Astrocyte (in vitro differentiated cells and primary cell): ENCODE measurements at regions not wholly inside any gene's neighbourhood (a gene's known extent, or its start where the extent isn't known, plus 50 kb on each side); places are given as distances from the start of the nearest gene placed in this dataset.

Experiments used
- DNase-seq: peaks from one replicate; pipeline ENCODE4 v3.0.0-alpha.2; 2010; ENCODE audit warnings: low read depth
- FAIRE-seq: peaks from 2 replicates; lab custom pipeline; 2011; peaks lifted over from hg19 to GRCh38; lab: Jason Lieb, UNC
- H2AFZ ChIP-seq: 2 replicates; pipeline ENCODE4 v1.6.0; 2012; ENCODE audit warnings: low read depth, low read length, inconsistent platforms
- H3K27ac ChIP-seq: 2 replicates; pipeline ENCODE4 v1.5.1; 2011; ENCODE audit warnings: low read depth, low read length, inconsistent platforms
- H3K27me3 ChIP-seq: 2 replicates; pipeline ENCODE4 v1.6.0; 2011; ENCODE audit warnings: low read length, inconsistent platforms; ENCODE audit not compliant: insufficient read depth
- H3K36me3 ChIP-seq: 2 replicates; pipeline ENCODE4 v1.5.1; 2011; ENCODE audit warnings: low read length, inconsistent platforms; ENCODE audit not compliant: insufficient read depth
- H3K4me1 ChIP-seq: 2 replicates; pipeline ENCODE4 v1.5.1; 2011; ENCODE audit warnings: low read length, inconsistent platforms; ENCODE audit not compliant: insufficient read depth
- H3K4me2 ChIP-seq: 2 replicates; pipeline ENCODE4 v1.6.0; 2012; ENCODE audit warnings: low read length, inconsistent platforms
- H3K4me3 ChIP-seq: 2 replicates; pipeline ENCODE4 v1.5.1; 2011; ENCODE audit warnings: low read depth, mild to moderate bottlenecking, low read length, inconsistent platforms; ENCODE audit not compliant: insufficient read depth
- H3K79me2 ChIP-seq: 2 replicates; pipeline ENCODE4 v1.6.0; 2012; ENCODE audit warnings: mild to moderate bottlenecking, low read length, inconsistent platforms; ENCODE audit not compliant: insufficient read depth
- H3K9ac ChIP-seq: 2 replicates; pipeline ENCODE4 v1.6.0; 2012; ENCODE audit warnings: mild to moderate bottlenecking, low read length, inconsistent platforms
- H3K9me3 ChIP-seq: 2 replicates; pipeline ENCODE4 v1.5.1; 2012; ENCODE audit warnings: low read depth, mild to moderate bottlenecking, low read length, inconsistent platforms; ENCODE audit not compliant: insufficient read depth
- H4K20me1 ChIP-seq: 2 replicates; pipeline ENCODE4 v1.6.0; 2012; ENCODE audit warnings: low read length, inconsistent platforms; ENCODE audit not compliant: insufficient read depth
- H3K27ac Mint-ChIP-seq: one replicate; pipeline ENCODE4 v1.8.0; 2021; ENCODE audit warnings: mild to moderate bottlenecking, mixed read lengths; ENCODE audit not compliant: unreplicated experiment
- H3K27me3 Mint-ChIP-seq: one replicate; pipeline ENCODE4 v1.8.0; 2021; ENCODE audit warnings: low read depth, mixed read lengths; ENCODE audit not compliant: unreplicated experiment
- H3K36me3 Mint-ChIP-seq: one replicate; pipeline ENCODE4 v1.8.0; 2021; ENCODE audit warnings: low read depth, mixed read lengths; ENCODE audit not compliant: unreplicated experiment
- H3K4me1 Mint-ChIP-seq: one replicate; pipeline ENCODE4 v1.8.0; 2021; ENCODE audit warnings: low read depth, mixed read lengths; ENCODE audit not compliant: unreplicated experiment
- H3K4me3 Mint-ChIP-seq: one replicate; pipeline ENCODE4 v1.8.0; 2021; ENCODE audit warnings: mild to moderate bottlenecking, moderate library complexity, mixed read lengths; ENCODE audit not compliant: unreplicated experiment
- H3K9me3 Mint-ChIP-seq: one replicate; pipeline ENCODE4 v1.8.0; 2021; ENCODE audit warnings: mild to moderate bottlenecking, mixed read lengths; ENCODE audit not compliant: unreplicated experiment
- CTCF ChIP-seq: IDR thresholded peaks from 2 replicates; pipeline ENCODE4 v1.5.1; 2011; ENCODE audit warnings: low read depth, mild to moderate bottlenecking, inconsistent platforms, low read length, moderate library complexity; ENCODE audit not compliant: insufficient read depth
- EZH2 ChIP-seq: IDR thresholded peaks from 2 replicates; pipeline ENCODE4 v1.6.1; 2012; ENCODE audit warnings: mild to moderate bottlenecking, low read length, inconsistent platforms; ENCODE audit not compliant: insufficient read depth

DNA sequence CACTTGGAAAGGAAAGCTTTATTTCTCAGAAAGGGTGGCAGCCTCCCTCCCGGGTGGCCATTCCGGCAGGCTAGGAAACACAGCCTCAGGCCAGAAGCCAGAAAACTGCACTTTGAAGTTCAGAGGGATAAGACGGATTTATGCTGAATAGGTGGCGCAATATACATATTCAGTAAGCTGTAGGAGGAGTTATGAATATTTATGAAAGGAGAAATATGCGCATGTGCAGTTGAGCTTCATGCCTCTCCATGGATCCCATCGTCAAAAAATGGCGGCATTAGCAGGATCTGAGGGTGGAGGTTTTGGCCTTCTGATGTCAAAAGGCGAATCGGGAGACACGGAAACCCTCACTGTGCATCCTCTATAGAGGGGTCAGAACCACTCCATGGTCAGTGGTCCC, 82.3 kb downstream of the KATNIP start:
- no peaks in the 10 kb centered on the region for H3K9me3 Mint-ChIP-seq
- Histone ChIP-seq H4K20me1 (peaks cover 3% of the 10 kb centered on the region), H3K27ac (no peak overlapping the region), H3K9me3 (no peaks in the 10 kb centered on the region), H3K27me3 (no peaks in the 10 kb centered on the region), H3K4me1 (no peaks in the 10 kb centered on the region), H3K9ac (no peak overlapping the region), H3K79me2 (no peaks in the 10 kb centered on the region), H3K4me2 (no peak overlapping the region), H3K36me3 (no peaks in the 10 kb centered on the region), H2AFZ (no peak overlapping the region), H3K4me3 (no peak overlapping the region)
- FAIRE-seq = no peak
- H3K27me3 Mint-ChIP-seq = no peaks in the 10 kb centered on the region
- TF ChIP-seq EZH2 (no peak), CTCF (no peak)
- H3K4me3 Mint-ChIP-seq = no peak overlapping the region
- H3K27ac Mint-ChIP-seq = no peak overlapping the region
- peaks cover 22% of the 10 kb centered on the region for H3K36me3 Mint-ChIP-seq
- H3K4me1 Mint-ChIP-seq = no peaks in the 10 kb centered on the region
- no peak for DNase-seq

DNA sequence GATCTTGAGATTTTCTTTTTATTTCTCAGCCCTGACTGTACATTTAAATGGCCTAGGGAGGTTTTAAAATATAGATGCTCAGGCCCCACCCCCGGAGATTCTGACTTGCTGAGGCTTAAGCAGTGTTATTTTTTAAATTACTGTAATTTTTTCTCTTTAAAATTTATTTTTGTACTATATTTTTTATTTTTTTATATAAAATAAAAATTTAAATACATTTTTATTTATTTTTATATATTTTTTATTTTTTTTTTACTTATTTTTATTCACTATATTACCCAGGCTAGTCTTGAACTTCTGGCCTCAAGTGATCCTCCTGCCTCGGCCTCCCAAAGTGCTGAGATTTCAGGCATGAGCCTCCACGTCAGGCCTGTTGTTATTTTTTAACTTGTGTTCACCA, 83.3 kb downstream of the KATNIP start:
- Histone ChIP-seq H3K79me2 (no peaks in the 10 kb centered on the region), H3K9me3 (no peaks in the 10 kb centered on the region), H3K27me3 (no peaks in the 10 kb centered on the region), H3K27ac (no peak overlapping the region), H3K4me3 (no peak overlapping the region), H2AFZ (no peak overlapping the region), H3K4me1 (no peaks in the 10 kb centered on the region), H4K20me1 (peaks cover 3% of the 10 kb centered on the region), H3K4me2 (no peak overlapping the region), H3K9ac (no peak overlapping the region), H3K36me3 (no peaks in the 10 kb centered on the region)
- H3K9me3 Mint-ChIP-seq = no peaks in the 10 kb centered on the region
- FAIRE-seq = no peak
- H3K36me3 Mint-ChIP-seq = peaks cover 26% of the 10 kb centered on the region
- TF ChIP-seq CTCF = no peak
- TF ChIP-seq EZH2 = no peak
- H3K4me1 Mint-ChIP-seq = no peaks in the 10 kb centered on the region
- no peaks in the 10 kb centered on the region for H3K27me3 Mint-ChIP-seq
- H3K27ac Mint-ChIP-seq = no peak overlapping the region
- H3K4me3 Mint-ChIP-seq = no peak overlapping the region
- no peak for DNase-seq

DNA sequence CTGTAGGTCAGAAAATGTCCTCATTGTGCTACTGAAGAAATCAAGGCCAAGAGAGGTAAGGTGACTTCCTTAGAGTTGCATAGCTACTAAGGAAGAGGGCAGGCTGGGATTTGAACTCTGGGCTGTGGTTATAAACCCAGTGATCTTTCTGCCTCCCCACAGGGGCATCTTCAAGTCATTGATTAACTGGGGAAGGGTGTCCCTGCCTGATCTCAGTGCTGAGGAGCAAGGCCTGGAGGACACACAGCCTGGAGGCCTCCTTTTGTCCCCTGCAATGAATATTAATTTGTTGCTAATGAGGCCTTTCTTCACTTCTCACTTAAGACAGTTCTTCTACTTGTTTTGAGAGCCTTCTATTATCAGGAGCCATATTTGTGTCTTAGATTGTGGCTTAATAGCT, 83.8 kb downstream of the KATNIP start:
- no peak for TF ChIP-seq EZH2
- no peak for TF ChIP-seq CTCF
- DNase-seq (no peak), FAIRE-seq (no peak)
- Mint-ChIP-seq H3K27ac (no peak overlapping the region), H3K4me3 (no peak overlapping the region), H3K27me3 (no peaks in the 10 kb centered on the region), H3K9me3 (no peaks in the 10 kb centered on the region), H3K4me1 (no peaks in the 10 kb centered on the region), H3K36me3 (peaks cover 27% of the 10 kb centered on the region)
- Histone ChIP-seq H3K9me3 (no peaks in the 10 kb centered on the region), H3K79me2 (no peaks in the 10 kb centered on the region), H3K9ac (no peak overlapping the region), H3K27ac (no peak overlapping the region), H3K4me1 (no peaks in the 10 kb centered on the region), H3K4me2 (no peak overlapping the region), H3K27me3 (no peaks in the 10 kb centered on the region), H2AFZ (no peak overlapping the region), H4K20me1 (peaks cover 3% of the 10 kb centered on the region), H3K36me3 (no peaks in the 10 kb centered on the region), H3K4me3 (no peak overlapping the region)
